Osteoblast (primary cell): ENCODE measurements at regions not wholly inside any gene's neighbourhood (a gene's known extent, or its start where the extent isn't known, plus 50 kb on each side); places are given as distances from the start of the nearest gene placed in this dataset.
"Not testable (repeated sequence)": the region's sequence is repeated elsewhere in the genome, so short reads cannot be mapped to it uniquely, and the experiment has no call there.

Source experiments
- DNase-seq: peaks from one replicate; pipeline ENCODE4 v3.0.0; 2011; ENCODE audit warnings: low spot score, mixed read lengths; ENCODE audit not compliant: insufficient read length; ENCODE audit errors: missing footprints
- H2AFZ ChIP-seq: 2 replicates; pipeline ENCODE4 v1.6.0; 2011; ENCODE audit warnings: mild to moderate bottlenecking, low read length
- H3K27ac ChIP-seq: 2 replicates; pipeline ENCODE4 v1.5.1; 2011; ENCODE audit warnings: mild to moderate bottlenecking, low read depth, low read length, moderate library complexity
- H3K27me3 ChIP-seq: 2 replicates; pipeline ENCODE4 v1.6.0; 2012; ENCODE audit warnings: mild to moderate bottlenecking, control low read depth, inconsistent platforms, low read length, moderate library complexity; ENCODE audit not compliant: insufficient read depth
- H3K36me3 ChIP-seq: 2 replicates; pipeline ENCODE4 v1.5.1; 2011; ENCODE audit warnings: mild to moderate bottlenecking, low read length, control low read depth, moderate library complexity; ENCODE audit not compliant: insufficient read depth
- H3K4me1 ChIP-seq: 2 replicates; pipeline ENCODE4 v1.5.1; 2011; ENCODE audit warnings: mild to moderate bottlenecking, low read length, control low read depth, moderate library complexity; ENCODE audit not compliant: insufficient read depth
- H3K4me2 ChIP-seq: 2 replicates; pipeline ENCODE4 v1.6.0; 2011; ENCODE audit warnings: mild to moderate bottlenecking, low read length; ENCODE audit not compliant: insufficient read depth
- H3K4me3 ChIP-seq: fragments of 200-600 bp; sonication (generic); 3 replicates; pipeline ENCODE4 v1.5.1; 2012; ENCODE audit warnings: mild to moderate bottlenecking, low read length, inconsistent platforms; ENCODE audit not compliant: insufficient read depth
- H3K79me2 ChIP-seq: 2 replicates; pipeline ENCODE4 v1.6.0; 2012; ENCODE audit warnings: mild to moderate bottlenecking, low read length, control low read depth, inconsistent platforms; ENCODE audit not compliant: insufficient read depth
- H3K9me3 ChIP-seq: 2 replicates; pipeline ENCODE4 v1.5.1; 2011; ENCODE audit warnings: low read depth, low read length, control low read depth
- H4K20me1 ChIP-seq: 2 replicates; pipeline ENCODE4 v1.6.0; 2012; ENCODE audit warnings: mild to moderate bottlenecking, low read length, control low read depth; ENCODE audit not compliant: insufficient read depth
- CTCF ChIP-seq: IDR thresholded peaks from 2 replicates; pipeline ENCODE4 v1.5.1; 2011; ENCODE audit warnings: mild to moderate bottlenecking, low read depth, low read length, moderate library complexity; ENCODE audit errors: extremely low read depth

GRCh38 chr6:167709196-167709595 lies 117.5 kb upstream of the AFDN start:
- no peak for TF ChIP-seq CTCF
- H3K4me3 ChIP-seq: no peak overlapping the region
- no peak overlapping the region for H2AFZ ChIP-seq
- H3K27ac ChIP-seq: no peak overlapping the region
- no peaks in the 10 kb centered on the region for H3K79me2 ChIP-seq
- DNase-seq: no peak
- no peaks in the 10 kb centered on the region for H3K36me3 ChIP-seq
- no peaks in the 10 kb centered on the region for H4K20me1 ChIP-seq
- no peaks in the 10 kb centered on the region for H3K4me1 ChIP-seq
- no peaks in the 10 kb centered on the region for H3K27me3 ChIP-seq
- H3K9me3 ChIP-seq: no peaks in the 10 kb centered on the region
- H3K4me2 ChIP-seq: no peak overlapping the region

GRCh38 chr6:167709776-167710336 lies 116.9 kb upstream of the AFDN start:
- H3K9me3 ChIP-seq, H3K79me2 ChIP-seq, DNase-seq: not testable (repeated sequence)

DNA sequence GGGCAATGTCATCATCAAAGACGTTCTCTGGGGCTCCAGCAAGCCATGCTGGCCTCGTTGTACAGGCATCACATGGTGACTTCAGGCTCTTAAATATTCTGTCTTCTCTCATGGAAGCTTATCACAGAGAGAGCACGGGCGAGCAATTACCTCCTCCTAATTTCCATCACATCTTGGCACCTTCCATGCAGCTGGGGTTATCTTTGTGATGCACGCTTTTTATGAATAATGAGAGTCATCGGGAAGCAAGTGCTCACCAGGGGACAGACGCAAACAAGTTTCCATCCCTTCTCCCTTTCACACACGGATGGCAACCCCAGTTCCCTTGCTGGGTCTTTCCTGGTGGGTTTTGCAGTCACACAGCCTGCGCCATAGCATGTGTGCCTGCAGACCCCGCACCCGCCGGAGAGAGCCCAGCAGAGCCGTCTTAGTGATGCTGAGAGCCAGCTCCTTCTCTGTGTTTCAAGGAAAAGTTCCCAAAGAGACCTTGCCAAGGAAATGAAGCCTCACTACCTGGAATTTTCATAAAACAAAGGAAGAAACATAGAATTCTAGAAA lies 116.3 kb upstream of the AFDN start:
- TF ChIP-seq CTCF: no peak
- Histone ChIP-seq H3K4me1 (no peaks in the 10 kb centered on the region), H3K27ac (no peak overlapping the region), H3K4me3 (no peak overlapping the region), H4K20me1 (no peaks in the 10 kb centered on the region), H3K36me3 (no peaks in the 10 kb centered on the region), H2AFZ (no peak overlapping the region), H3K4me2 (no peak overlapping the region), H3K79me2 (no peaks in the 10 kb centered on the region), H3K9me3 (no peaks in the 10 kb centered on the region), H3K27me3 (no peaks in the 10 kb centered on the region)
- no peak for DNase-seq

More at GRCh38 chr6:167709776-167710336, 116.9 kb upstream of the AFDN start:
- H3K27me3 ChIP-seq, H4K20me1 ChIP-seq, H3K27ac ChIP-seq, H2AFZ ChIP-seq, H3K4me1 ChIP-seq, H3K36me3 ChIP-seq, H3K4me3 ChIP-seq, H3K4me2 ChIP-seq: not testable (repeated sequence)

- H3K36me3 ChIP-seq: no peaks in the 10 kb centered on the region
- no peak for DNase-seq
- no peak overlapping the region for H2AFZ ChIP-seq
- H3K4me3 ChIP-seq: no peak overlapping the region
- no peaks in the 10 kb centered on the region for H4K20me1 ChIP-seq
- no peaks in the 10 kb centered on the region for H3K4me1 ChIP-seq
- H3K4me2 ChIP-seq: no peak overlapping the region
- H3K9me3 ChIP-seq: no peaks in the 10 kb centered on the region
- H3K27me3 ChIP-seq: no peaks in the 10 kb centered on the region
- no peaks in the 10 kb centered on the region for H3K79me2 ChIP-seq
- no peak overlapping the region for H3K27ac ChIP-seq
- no peak for TF ChIP-seq CTCF
These were observed 115.5 kb upstream of the AFDN start for GRCh38 chr6:167711211-167711610.
